ENCODE measurements at regions not wholly inside any gene's neighbourhood (a gene's known extent, or its start where the extent isn't known, plus 50 kb on each side); places are given as distances from the start of the nearest gene placed in this dataset.
A peak's percentile ranks its signal among the peaks of the same experiment; 100 is the strongest.
"Not testable (repeated sequence)": the region's sequence is repeated elsewhere in the genome, so short reads cannot be mapped to it uniquely, and the experiment has no call there.

DNA sequence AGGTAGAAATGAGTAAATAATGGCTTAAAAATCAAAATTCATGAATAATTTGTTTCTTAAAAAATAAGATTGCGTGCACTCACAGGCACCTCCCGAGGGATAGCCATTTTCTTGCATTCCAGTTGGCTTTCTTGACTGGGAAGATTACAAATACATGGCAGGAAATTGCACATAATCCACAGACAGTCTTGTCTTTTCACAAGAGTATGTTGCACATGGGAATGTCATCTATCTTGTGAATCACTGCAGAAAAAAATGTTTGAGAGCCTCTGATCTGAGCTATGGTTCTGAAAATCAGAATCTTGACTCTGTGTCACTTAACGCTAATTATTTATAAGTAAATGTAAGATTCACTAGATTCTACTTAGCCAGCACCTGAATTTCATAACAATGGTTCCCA lies 74.1 kb upstream of the PRKG1 start:
- no peak for DNase-seq

DNA sequence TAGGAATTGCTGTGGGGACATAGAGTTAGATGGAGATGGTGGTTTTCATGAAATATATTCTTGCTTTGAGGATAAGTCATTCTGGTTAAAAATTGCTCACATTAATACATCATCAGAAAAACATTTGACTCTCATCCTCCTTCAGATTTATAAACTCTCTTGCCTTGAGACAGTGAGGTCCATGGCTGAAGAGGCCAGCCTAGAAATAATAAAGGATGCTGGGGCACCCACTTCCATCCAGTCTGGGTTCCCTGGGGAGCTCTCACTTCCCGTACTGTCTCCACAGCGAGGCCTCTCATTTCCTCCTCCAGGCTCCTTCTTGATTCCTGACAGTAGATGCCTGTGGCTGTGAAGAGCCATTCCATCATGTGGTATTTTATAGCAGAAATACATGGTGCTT lies 73.3 kb upstream of the PRKG1 start:
- DNase-seq: no peak

DNA sequence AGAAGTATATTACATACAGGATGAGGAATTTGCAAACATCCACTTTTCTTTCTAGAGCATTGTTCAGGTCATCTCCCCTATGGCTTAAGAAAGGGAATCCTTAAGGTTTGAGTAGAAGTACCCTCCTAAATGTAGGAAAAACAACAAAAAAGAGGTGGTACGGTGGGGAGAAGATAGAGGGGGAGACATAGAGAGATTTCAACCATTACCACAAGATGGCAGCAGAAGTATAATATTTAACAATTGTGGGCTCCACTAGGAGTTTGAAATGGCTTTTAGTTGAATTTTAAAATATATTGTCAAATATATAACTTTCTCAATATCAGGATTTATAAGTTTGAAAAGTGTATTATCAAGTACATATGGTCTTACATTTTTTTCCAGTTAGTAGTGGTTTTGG lies 72.7 kb upstream of the PRKG1 start:
- DNase-seq: peak; percentile 15

DNA sequence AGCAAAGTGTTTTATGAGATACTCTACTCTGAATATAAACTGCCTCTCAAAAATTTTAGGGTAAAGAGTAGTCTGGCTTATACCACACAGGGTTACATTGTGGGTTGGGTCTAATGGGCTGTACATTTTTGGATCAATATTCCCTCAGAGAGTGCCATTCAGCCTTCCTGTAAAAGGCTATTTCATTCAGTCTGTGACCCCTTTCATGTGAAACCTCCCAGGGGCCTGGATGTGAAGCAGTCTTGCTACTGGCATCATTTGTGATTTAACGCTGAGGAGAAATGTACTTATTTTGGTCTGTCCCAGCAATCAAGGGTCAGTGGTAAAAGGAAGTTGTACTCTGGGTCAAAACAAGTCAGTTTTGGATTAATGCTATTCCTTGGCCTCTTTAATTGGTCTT lies 71.8 kb upstream of the PRKG1 start:
- no peak for DNase-seq

DNA sequence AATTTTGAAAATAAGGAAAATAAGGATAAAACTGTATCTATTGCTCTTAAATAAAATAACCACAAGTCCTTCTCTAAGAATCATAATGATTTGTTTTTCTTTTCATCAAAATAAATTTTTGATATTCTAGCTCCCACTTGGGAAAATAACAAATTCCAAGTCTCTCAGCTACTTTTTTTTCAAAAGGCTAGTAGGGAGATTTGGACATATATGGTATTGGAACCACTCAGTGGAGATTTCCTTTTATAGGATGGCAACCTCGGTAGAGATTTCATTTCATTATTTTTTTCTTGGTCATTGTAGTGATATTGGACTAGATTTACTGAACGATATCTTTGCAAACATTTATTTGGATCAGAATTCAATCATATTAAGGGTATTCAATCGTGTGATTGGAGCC lies 69.5 kb upstream of the PRKG1 start:
- DNase-seq: no peak

DNA sequence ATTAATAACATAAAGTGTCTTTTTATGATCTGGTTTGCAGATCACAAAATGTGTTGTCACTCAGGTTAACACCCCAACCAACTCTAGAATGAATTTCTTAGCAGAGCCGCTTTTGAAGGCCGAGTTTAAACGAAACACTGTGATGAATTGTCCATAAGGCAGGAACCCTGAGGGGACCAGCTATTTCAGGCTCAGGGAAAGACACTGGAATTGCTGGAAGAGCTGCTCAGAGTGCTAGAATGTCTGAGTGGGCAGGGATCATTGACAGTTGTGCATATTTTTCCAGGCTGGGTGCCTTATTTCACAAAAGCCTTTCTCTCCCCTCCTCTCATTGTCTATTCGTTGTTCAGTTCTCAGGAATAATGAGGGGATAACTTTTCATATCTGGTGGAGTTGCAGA lies 68.7 kb upstream of the PRKG1 start:
- DNase-seq: no peak

DNA sequence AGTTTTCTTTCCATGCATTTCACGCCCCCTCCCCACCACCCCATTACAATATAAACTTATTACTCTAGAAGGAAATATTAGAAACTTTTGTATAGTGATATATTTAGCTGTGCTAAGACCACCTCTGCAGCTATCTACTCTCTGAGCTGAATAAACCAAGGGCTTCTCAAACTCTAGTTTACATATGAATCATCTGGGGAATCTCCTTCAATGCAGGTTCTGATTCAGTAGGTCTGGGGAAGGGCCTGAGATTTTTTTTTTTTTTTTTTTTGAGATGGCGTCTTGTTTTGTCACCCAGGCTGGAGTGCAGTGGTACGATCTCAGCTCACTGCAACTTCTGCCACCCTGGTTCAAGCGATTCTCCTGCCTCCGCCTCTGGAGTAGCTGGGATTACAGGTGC lies 67.6 kb upstream of the PRKG1 start:
- DNase-seq: no peak

DNA sequence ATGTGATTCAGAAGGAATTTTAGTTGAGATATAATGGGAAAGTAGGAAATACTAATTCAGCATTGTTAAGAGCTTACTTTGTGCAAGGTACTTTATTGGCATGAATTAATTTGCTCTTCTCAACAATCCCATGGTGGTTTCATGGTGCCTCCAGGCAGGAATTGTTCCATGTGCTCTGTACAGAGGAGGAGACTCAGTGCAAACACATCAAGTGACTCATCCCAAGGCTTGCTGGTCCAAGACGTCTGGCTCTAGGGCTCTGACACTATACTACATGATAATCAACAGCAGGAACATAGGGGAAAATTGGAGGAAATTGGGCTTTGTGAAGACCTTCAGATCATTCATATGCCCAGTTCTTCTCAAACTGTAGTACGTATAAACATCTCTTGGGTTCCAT lies 66.5 kb upstream of the PRKG1 start:
- DNase-seq: no peak

DNA sequence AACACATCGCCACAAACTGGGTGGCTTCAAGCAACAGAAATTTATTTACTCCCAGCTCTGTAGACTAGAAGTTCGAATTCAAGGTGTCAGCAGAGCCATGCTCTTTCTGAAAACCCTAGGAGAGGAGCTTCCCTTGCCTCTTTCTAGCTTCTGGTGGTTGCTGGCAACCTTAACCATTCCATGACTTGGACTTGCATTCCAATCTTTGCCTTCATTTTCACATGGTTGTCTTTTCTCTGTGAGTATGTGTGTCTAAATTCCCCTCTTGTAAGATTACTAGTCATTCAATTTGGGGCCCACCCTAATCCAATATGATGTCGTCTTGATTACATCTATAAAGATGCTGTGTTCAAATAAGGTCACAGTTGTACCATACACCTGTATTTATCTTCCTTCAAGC lies 65.9 kb upstream of the PRKG1 start:
- DNase-seq: no peak

DNA sequence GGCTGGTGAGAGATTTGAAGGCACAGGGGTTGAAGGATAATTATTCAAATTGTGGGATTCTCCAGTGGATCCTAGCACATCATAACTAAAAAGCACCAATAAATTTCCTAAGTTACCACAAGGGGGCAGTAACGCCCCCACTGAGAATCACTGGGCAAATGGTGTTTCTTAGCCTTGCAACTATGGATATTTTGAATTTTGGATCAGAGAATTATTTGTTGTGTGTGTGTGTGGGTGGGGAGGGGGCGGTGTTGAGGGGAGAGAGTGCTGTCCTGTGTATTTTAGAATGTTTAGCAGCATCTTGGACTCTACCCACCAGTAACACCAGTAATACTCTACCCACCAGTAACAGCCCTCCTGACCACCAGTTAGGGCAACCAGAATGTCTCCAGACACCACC lies 63.3 kb upstream of the PRKG1 start:
- DNase-seq: peak; percentile 36

DNA sequence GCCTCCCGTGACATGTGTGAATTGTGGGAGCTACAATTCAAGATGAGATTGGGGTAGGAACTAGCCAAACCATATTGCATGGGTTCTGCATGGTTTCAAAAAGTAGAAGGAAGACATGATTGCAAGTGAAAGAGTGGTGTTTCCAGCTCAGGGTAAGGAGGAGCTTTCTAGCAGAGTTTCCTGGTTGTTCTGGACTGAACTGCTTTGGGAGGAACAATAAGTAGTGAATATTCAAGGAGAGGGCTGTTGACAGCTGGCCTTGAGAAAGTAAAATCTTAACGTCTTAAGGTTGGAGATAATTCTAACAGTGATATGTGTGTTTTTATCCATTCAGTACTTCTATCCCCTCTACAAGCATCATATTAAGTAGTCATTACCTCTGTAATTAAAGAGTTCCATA lies 62.2 kb upstream of the PRKG1 start:
- no peak for DNase-seq

DNA sequence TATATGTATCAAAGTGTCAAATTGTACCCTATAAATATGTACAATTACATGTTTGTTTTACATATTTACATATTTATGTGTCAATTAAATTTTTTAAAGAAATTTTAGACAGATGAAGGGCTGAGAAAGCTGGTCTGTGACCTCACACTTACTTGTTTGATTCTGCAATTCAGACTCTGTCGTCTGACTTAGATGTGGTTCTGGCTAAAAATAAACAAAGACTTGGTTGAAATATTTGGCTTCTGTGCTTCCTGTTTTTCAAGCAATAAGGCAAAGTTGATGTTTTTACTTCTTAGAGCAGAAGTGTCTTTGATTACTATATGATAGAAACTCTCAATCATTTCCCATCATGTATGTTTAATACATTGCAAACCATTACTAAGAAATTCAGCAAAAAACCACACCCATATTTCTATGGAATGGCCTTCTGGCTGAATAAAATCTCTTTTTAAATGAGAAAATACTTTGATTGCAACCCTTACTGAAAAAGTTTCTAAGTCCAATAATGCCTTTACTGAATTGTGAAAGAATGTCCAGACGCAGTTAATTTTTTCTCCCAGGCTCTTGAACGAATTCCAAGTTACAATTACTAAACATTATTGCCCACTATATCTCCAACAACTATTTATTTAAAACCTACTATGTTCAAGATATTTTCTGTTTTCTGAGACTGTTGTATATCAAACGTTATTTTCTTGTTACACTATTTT lies 59.5 kb upstream of the PRKG1 start:
- no peak for DNase-seq

DNA sequence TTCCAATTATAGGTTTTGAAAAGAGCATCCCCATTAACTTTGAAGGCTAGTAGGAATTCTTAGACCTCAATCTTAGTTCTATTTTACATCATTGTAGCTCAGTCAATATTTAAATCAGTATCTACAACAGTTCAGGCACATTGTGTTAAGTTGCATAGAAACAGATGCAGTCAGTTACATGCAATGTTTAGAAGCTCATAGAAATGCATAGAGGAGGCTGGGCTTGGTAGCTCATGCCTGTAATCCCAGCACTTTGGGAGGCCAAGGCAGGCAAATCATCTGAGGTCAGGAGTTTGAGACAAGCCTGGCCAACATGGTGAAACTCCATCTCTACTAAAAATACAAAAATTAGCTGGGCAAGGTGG lies 58.9 kb upstream of the PRKG1 start:
- not testable (repeated sequence) for DNase-seq

DNA sequence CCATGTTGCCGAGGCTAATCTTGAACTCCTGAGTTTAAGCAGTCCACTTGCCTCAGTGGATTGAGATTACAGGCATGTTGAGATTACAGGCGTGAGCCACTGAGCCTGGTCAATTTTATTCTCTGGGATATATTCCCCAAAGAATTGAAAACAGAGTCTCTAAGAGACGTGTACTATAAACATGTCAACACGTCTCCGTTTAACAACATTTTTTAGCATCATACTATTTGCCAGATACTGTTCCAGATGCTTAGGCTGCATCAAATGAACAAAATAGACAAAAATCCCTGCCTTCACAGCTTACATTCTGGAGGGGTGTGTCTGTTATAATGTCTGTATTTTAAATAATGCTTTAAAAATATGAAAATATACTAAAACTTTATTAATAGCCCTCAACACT lies 54.1 kb upstream of the PRKG1 start:
- DNase-seq: no peak

DNA sequence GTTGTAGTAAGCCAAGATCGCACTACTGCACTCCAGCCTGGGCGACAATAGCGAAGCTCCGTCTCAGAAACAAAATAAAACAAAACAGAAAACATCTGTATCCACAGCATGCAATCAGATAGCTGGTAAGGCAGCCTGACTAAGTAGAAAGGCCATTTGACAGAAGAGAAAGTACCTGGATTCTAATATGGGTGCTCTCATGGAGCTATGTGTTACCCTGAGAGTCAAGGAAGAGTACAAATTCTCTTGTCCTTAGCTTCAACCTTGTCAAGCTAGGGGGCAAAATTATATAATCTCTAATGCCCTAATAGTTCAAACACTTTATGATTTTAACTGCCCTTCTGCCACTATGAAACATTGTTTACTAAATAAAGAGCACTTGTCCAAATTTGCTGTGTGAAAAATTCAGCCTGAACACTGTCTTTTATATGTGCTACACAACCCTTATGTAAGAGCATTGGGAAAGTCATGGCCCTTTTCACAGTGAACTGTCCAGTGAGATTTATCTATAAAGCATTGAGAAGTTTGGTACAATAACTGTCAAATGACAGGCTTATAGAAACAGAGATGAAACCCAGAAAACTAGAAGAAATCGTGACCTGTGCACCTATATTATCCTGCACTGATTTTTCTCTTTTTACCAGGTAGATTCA lies 51.2 kb upstream of the PRKG1 start:
- no peak for DNase-seq

DNA sequence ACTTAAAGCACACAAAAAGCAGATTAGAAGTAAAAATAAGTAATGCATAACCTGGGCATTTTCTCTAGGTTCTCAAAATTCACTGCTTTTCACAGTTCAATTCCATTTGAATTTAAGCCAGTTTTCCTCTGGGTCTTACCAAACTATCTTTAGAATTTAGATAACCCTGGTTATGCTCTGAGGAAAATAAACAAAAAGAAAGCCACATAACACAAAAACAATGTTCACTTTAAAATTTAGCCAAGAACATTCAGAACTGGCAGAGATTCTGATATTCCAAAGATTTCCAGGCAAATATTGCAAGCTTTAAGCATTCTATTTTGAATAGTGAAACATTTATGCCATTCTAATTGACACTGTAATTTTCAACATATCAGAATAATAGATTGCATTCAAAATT lies 50.7 kb upstream of the PRKG1 start:
- no peak for DNase-seq

Measured in CD4-positive, alpha-beta T cell treated with Interleukin-4 for 4 hours (primary cell).